ENCODE measurements at regions not wholly inside any gene's neighbourhood (a gene's known extent, or its start where the extent isn't known, plus 50 kb on each side); places are given as distances from the start of the nearest gene placed in this dataset.

DNA sequence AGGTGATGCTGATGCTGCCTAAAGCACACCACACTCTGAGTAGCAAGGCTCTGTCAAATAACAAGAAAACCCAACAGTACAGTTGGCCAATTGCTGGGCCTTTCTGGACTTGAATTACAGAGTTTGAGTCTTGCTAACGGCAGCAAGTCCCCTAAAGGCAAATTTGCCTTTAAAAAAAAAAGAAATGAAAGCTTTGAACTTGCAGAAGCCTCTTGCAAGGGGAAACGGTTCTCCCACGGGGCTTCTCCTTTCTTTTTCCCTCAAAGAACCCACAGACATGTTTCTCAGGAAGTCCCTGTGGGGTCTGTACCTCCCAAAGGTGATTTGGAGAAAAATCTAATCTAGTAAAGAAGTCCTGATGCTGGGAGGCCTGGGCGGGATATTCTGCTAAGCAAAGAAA, 191.3 kb upstream of the MYL2 start:
- ATAC-seq (no peak), DNase-seq (no peak)

GRCh38 chr12:111110556-111110955, 190.2 kb upstream of the MYL2 start:
- ATAC-seq (no peak), DNase-seq (no peak)

DNA sequence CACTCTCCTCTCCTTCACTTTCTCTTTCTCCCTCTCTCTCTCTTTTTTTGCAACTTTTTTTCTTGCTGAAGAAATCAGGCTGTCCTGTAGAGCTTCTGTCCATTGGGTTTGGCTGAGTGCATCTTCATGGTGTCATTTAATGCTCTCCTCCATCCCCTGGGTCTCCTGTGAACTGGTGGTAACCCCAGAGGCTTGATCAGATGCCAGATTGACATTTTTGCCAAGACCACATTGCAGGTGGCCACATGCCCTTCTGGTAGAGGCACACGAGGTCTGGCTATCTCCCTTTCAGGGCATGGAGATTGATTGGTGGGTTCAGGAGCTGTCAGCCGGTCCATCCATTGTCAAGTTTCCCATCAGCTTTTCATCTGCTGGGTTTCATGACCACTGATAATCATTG, 188.3 kb upstream of the MYL2 start:
- DNase-seq, result no peak

GRCh38 chr12:111107392-111108178, 187.2 kb upstream of the MYL2 start:
- ATAC-seq, result no peak

More for the DNA sequence above, 188.3 kb upstream of the MYL2 start:
- ATAC-seq, result no peak

DNA sequence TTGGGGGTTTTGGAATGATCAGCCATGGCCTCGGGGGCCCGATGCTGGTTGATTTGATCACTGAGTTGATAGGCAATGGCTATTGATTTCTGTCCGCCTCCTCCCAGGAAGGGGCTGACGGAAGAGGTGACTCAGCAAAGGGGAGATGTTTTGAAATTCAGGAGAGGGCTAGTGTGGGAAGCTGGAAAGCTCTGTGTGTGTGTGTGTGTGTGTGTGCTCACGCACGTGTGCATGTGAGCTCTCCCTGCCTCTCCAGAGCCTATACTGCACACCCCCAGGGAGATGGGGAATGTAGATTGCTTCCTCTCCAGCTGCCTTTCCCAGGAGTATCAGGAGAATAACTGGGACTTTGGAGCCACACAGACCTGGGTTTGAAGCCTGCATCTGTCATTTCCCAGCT, 184.9 kb upstream of the MYL2 start:
- ATAC-seq (no peak), DNase-seq (no peak)

More at GRCh38 chr12:111107392-111108178, 187.2 kb upstream of the MYL2 start:
- DNase-seq, result no peak

DNA sequence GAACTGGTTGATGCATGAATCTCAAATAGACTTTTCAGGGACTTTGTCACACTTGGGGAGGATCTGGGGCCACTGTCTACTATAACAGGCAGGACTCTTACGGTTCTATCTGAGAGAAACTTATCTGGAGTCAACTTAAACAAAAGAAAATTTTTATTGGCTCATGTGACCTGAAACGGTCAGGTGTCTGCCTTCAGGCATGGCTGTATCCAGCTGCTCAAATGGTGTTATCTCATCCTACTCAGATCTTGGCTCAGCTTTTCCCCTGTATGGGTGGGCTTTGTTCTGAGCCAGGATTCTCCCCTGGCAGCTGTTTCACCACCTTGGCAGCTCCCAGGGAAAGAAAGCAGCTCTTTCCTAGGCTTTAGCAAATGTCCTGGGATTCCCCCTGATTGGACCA, 183.2 kb upstream of the MYL2 start:
- ATAC-seq, result no peak

DNA sequence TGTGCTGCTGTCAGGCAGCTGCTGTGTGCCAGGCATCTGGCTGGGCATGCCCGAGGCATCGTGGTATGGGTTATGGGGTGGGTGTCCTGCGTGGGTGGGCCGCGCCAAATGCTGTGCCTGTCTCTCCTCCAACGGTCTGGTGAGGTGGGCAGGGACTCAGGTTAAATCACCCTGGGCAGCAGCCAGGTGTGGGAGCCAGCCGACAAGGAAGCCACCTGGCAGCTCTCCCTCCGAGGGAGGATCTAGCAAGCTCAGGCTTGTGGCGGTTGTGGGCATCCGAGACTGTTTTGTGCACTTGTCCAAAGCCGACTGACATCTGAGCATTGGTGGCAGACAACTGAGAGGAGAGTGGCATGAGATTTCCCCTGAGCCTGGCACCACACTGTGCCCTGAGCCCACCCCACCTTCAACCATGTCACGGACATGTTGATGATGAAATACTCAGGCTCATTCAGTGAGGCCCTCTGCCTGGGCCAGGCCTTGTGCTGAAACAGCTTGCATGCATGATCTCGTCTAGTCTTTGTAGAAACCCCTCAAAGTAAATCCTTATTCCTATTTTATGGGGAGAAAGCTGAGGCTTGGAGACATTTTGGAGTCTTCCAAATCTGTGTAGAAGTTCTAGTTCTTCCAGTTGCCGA, 181.8 kb upstream of the MYL2 start:
- DNase-seq, result no peak
- ATAC-seq, result peak; percentile 16

More for the DNA sequence above, 183.2 kb upstream of the MYL2 start:
- no peak for DNase-seq

- no peak for ATAC-seq
- no peak for DNase-seq
These were observed 180.6 kb upstream of the MYL2 start for GRCh38 chr12:111101003-111101402.

DNA sequence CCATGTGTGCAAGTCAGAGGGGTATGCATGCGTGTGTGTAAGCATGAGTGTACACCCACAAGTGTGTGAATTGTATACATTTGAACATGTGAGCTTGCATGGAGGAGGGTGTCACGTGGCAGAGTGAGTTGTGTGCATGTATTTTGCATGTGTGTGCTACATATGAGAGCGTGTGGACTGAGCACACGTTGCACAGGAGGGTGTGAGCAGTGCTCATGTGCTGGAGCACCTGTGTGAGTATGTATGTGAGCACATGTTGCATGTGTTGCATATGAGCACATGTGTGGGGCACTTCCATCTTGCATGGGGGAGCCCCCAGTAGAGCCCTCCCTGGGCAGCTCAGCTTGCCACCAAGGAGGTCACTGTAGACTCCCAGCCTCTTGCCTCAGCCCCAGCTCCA, 180.2 kb upstream of the MYL2 start:
- DNase-seq (no peak), ATAC-seq (no peak)

DNA sequence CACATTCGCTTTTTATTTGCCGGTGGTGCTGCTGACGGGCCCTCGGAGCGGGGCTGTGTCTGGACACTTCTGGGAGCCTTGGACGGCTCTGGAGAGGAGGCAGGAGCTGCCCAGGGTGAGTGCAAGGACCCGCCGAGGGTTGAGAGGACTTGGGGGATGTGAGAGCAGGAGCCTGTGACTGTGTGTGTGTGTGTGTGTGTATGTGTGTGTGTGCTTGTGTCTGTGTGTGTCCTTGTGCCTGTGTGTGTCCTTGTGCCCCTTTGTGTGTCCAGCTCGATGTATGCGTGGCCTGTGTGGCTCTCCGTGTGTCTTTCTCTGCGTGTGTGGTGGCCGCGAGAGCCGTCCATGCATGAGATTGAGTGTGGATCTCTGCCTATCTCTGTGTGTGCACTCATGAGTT, 179.6 kb upstream of the MYL2 start:
- no peak for ATAC-seq

DNA sequence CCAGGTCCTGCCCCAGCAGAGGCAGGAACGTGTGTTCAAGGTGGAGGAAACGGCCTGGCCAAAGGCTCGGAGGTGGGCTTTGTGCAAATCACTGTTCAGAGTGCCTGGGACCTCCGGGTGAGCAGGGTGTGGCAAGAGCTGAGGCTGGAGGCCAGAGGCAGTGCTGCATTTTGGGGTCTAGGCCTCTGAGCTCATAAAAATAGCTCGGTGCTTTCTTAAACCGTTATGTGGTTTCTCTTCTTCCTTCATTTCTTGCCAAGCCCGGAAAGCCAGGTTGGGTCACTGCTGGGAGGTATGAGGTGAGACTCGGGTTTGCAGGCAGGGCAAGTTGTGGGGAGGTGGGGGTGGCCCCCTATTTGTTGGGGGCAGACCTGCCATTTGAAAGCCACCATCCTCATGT, 178.8 kb upstream of the MYL2 start:
- ATAC-seq (no peak), DNase-seq (no peak)

More for the DNA sequence above, 179.6 kb upstream of the MYL2 start:
- DNase-seq, result no peak

DNA sequence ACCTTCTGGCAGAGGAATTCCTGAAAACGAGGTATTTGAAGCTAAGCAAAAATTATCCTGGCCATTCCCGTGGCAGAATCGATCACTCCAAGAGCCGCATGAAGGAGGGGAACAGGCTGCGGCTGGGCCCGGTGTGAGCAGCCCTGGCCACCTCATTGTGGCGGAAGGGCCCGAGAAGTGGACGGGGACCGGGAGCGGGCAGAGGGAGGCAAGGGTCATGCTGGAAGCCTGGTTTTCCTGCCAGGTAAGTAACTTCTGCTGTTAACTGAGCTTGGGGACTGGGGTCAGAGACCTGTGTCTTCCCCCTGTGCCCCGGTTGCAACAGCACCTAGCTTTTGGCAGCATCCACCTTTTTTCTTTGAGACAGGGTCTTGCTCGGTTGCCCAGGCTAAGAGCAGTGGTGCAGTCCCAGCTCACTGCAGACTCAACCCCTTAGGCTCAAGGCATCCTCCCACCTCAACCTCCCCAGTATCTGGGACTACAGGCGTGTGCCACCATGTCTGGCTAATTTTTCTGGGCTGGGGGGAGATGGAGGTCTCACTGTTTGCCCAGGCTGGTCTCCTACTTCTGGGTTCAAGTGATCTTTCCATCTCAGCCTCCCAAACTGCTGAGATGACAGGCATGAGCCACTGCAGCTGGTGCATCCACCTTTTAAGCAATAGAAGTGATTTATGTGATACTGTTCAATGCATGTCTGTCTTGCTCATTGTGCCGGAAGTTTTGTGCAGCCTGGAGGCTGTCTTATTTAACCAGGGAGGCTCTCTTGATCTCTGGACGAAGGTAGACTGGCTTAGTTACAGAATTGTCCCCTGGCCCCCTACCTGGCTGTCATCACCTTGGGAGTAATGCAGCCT, 174.0 kb upstream of the MYL2 start:
- no peak for ATAC-seq

GRCh38 chr12:111093428-111094142, 173.2 kb upstream of the MYL2 start:
- ATAC-seq (peak; percentile 44), DNase-seq (peak; percentile 31)

More for the DNA sequence above, 174.0 kb upstream of the MYL2 start:
- DNase-seq, result no peak

DNA sequence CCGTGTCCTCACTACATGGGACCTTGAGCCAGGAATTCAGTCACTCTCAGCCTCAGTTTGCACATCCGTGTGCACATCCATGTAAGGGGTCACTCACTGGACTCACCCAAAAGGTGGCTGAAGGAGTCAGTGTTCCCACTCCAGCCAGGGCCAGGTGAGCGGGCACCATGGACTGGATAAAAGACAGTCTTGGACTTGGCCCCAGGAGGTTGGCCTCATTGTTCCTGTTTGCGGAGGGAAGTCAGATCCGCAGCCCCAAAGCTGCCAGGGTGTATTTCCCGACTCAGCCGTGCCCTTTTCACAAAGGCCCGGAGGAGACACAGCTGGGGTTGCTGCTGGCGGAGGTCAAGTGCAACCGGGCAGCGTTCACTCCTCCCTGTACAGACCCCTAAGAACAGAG, 170.7 kb upstream of the MYL2 start:
- no peak for DNase-seq
- no peak for ATAC-seq

- DNase-seq (no peak), ATAC-seq (no peak)
These were observed 169.2 kb upstream of the MYL2 start for GRCh38 chr12:111089616-111090015.

GRCh38 chr12:111088409-111088808, 168.0 kb upstream of the MYL2 start:
- no peak for ATAC-seq
- no peak for DNase-seq

DNA sequence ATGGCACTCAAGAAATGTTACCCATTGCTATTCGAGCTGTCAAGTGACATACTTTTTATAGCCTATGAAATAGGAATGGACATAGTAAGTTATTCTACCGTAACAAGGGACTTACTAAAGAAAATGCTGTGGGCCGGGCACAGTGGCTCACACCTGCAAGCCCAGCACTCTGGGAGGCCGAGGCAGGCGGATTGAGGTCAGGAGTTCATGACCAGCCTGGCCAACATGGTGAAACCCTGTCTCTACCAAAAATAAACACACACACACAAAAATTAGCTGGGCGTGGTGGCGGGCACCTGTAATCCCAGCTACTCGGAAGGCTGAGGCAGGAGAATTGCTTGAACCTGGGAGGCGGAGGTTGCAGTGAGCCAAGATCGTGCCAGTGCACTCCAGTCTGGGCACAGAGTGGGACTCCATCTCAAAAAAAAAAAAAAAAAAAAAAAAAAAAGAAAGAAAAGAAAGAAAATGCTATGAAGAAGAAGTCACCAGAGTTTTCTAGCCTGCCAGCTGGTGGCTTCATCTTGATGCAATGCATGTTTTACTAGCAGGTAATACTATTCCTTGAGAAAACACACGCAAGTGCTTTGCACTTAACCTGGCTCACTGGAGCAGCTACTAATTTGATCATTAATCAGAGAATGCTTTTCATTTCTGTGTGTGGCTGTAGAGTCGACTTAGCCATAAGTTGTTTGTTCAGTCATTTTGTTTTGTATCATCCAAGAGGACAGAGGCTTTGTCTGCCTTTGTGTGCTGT, 166.7 kb upstream of the MYL2 start:
- DNase-seq (no peak), ATAC-seq (no peak)

- DNase-seq, result no peak
- no peak for ATAC-seq
These were observed 164.7 kb upstream of the MYL2 start for GRCh38 chr12:111085096-111085495.

DNA sequence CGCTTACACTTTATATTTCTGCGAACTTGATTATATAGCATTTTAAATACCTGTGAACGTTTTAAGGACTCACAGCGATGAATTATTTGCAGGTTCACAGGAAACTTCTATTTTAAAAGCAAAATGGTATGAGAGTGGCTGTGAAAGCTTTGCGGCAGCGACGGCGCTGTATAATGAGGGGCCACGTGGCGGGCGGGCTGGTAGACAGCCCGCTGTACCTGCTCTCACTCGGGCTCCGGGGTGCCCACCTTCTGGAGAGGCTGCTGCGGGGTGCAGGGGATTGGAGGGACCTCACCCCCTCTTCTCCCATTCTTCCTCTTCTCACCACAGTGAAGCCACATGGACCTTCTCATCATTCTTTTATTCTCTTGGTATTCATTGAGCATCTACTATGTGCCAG, 164.2 kb upstream of the MYL2 start:
- ATAC-seq, result no peak
- DNase-seq, result no peak

- ATAC-seq (no peak), DNase-seq (no peak)
These were observed 163.8 kb upstream of the MYL2 start for GRCh38 chr12:111084158-111084557.

- DNase-seq (no peak), ATAC-seq (no peak)
These were observed 161.2 kb upstream of the MYL2 start for GRCh38 chr12:111081600-111081999.
